Calu3 (cell line): ENCODE measurements at regions not wholly inside any gene's neighbourhood (a gene's known extent, or its start where the extent isn't known, plus 50 kb on each side); places are given as distances from the start of the nearest gene placed in this dataset.
A peak's percentile ranks its signal among the peaks of the same experiment; 100 is the strongest.
"Not testable (repeated sequence)": the region's sequence is repeated elsewhere in the genome, so short reads cannot be mapped to it uniquely, and the experiment has no call there.

Experiments
- BruUV-seq: library from RNA; stranded (reverse); fragments of 400-500 nt; replicated peaks from 2 replicates; lab custom pipeline; 2021; lab: Mats Ljungman, UMichigan
- CTCF ChIA-PET: fragments of 300-600 bp; sonication (Branson Sonifier 250); formaldehyde crosslinking; loops from one replicate; lab custom pipeline; 2022; ENCODE audit warnings: antibody characterized with exemption; lab: Charles Lee
- DNase-seq: peaks from one replicate; pipeline ENCODE4 v3.0.0; 2022
- H3K27ac Mint-ChIP-seq: one replicate; pipeline ENCODE4 v1.8.0; 2022; ENCODE audit warnings: mixed read lengths; ENCODE audit not compliant: unreplicated experiment
- H3K27me3 Mint-ChIP-seq: one replicate; pipeline ENCODE4 v1.8.0; 2022; ENCODE audit warnings: mixed read lengths; ENCODE audit not compliant: unreplicated experiment
- H3K36me3 Mint-ChIP-seq: one replicate; pipeline ENCODE4 v1.8.0; 2022; ENCODE audit warnings: mild to moderate bottlenecking, moderate library complexity, mixed read lengths; ENCODE audit not compliant: insufficient read depth, unreplicated experiment
- H3K4me1 Mint-ChIP-seq: one replicate; pipeline ENCODE4 v1.8.0; 2022; ENCODE audit warnings: mild to moderate bottlenecking, low read depth, mixed read lengths; ENCODE audit not compliant: unreplicated experiment
- H3K4me3 Mint-ChIP-seq: one replicate; pipeline ENCODE4 v1.8.0; 2022; ENCODE audit warnings: mild to moderate bottlenecking, low read depth, moderate library complexity, mixed read lengths; ENCODE audit not compliant: unreplicated experiment
- H3K9me3 Mint-ChIP-seq: one replicate; pipeline ENCODE4 v1.8.0; 2022; ENCODE audit warnings: low read depth, mixed read lengths; ENCODE audit not compliant: unreplicated experiment
- CTCF ChIP-seq: fragments of 200-600 bp; IDR thresholded peaks from one replicate; pipeline ENCODE4 v1.8.0; 2022; ENCODE audit warnings: antibody characterized with exemption; ENCODE audit not compliant: unreplicated experiment
- intact Hi-C: fragments of 100-400 bp; cut with micrococcal nuclease; formaldehyde crosslinking; loops from one replicate; pipeline ENCODE4 v1.10.0; 2022; ENCODE audit not compliant: unreplicated experiment

- no TSS peak for BruUV-seq
- H3K9me3 Mint-ChIP-seq = peaks cover 13% of the 10 kb centered on the region
Measured at GRCh38 chr4:18611026-18611425, 589.5 kb upstream of the LCORL start.

DNA sequence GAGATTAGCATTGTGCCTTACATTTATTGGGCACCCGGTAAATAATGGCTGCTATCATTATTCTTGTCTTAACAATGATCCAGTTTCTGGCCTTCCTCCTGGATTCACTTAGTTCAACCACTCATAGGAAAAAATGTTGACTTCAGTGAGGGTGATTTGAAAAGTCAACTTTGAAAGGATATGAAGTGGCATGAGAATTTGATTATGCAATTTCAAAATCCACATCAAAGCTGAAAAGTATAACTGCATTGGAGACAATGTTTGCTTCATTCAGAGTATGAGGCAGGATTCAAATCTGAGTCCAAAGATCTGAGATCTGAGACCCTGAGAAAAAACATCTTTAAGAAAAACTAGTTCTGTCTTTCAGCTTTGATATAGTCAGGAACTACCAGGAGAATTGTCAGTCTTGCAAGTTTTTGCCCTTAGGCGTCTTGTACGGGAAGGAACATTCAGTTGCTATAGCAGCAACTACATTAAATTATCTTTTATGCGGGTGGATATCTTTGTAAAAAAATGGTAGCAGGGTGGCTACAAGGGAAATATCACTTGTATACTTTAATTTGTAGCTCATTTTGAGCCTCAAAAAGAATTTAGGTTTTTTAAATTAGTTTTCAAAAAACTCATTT is 587.5 kb upstream of the LCORL start:
- H3K9me3 Mint-ChIP-seq = peaks cover 13% of the 10 kb centered on the region
- intact Hi-C loops = no loop called here
- no peak for DNase-seq

More at GRCh38 chr4:18611026-18611425, 589.5 kb upstream of the LCORL start:
- Mint-ChIP-seq H3K27ac (no peak overlapping the region), H3K27me3 (no peaks in the 10 kb centered on the region), H3K4me3 (no peak overlapping the region), H3K36me3 (no peaks in the 10 kb centered on the region), H3K4me1 (no peaks in the 10 kb centered on the region)
- no peak for DNase-seq
- intact Hi-C loops = no loop called here
- CTCF ChIA-PET = no interaction called here
- TF ChIP-seq CTCF = no peak

DNA sequence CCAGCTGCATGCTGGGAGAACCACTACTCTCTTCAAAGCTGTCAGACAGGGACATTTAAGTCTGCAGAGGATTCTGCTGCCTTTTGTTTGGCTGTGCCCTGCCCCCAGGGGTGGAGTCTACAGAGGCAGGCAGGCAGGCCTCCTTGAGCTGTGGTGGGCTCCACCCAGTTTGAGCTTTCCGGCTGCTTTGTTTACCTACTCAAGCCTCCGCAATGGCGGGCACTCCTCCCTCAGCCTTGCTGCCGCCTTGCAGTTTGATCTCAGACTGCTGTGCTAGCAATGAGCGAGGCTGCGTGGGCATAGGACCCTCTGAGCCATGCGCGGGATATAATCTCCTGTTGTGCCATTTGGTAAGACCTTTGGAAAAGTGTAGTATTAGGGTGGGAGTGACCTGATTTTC is 581.1 kb upstream of the LCORL start:
- H3K36me3 Mint-ChIP-seq, CTCF ChIA-PET, intact Hi-C loops, H3K4me3 Mint-ChIP-seq, BruUV-seq, H3K4me1 Mint-ChIP-seq, DNase-seq, H3K27ac Mint-ChIP-seq, H3K27me3 Mint-ChIP-seq: not testable (repeated sequence)
- peaks cover 11% of the 10 kb centered on the region for H3K9me3 Mint-ChIP-seq

More for the DNA sequence above, 587.5 kb upstream of the LCORL start:
- CTCF ChIA-PET = no interaction called here
- TF ChIP-seq CTCF = no peak
- Mint-ChIP-seq H3K36me3 (no peaks in the 10 kb centered on the region), H3K4me1 (no peaks in the 10 kb centered on the region), H3K27me3 (no peaks in the 10 kb centered on the region), H3K4me3 (no peak overlapping the region), H3K27ac (no peak overlapping the region)
- no TSS peak for BruUV-seq

DNA sequence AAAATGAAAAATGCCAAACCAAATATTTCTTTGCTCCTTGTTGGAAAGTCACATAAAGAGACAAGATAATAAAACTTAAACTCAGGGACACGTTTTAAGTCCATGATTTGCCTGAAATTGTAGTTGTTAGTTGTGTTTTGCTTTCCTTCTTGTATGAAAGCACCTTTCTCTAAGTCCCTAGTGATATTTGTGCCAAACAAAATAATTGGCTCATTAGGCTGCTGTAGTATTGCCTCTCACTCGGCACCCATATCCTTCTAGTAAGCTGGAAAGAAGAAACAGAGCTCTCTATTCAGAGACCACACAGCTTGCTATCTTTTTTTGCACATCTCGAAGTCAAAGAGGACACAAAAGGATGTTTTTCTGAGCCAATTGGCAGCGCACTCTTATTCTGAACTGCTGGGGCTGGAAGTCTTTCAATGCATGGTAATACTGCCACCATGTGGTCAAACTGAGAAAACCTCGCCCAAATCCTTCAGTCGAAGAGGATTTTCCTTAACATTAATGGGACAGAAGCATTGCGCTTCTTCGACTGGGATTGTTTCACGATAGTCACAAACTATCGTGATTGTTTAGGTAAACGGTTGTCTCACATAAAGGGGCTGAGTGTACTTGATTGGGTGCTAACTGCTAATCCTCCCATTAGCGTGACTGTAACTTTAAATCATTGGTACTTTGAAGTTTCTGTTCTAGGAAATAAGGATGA is 571.9 kb upstream of the LCORL start:
- Mint-ChIP-seq H3K36me3 (no peaks in the 10 kb centered on the region), H3K27ac (no peak overlapping the region), H3K9me3 (no peaks in the 10 kb centered on the region), H3K4me1 (no peaks in the 10 kb centered on the region), H3K4me3 (peak overlapping the region; percentile 55), H3K27me3 (peaks cover 9% of the 10 kb centered on the region)
- DNase-seq = peak; percentile 45
- no TSS peak for BruUV-seq
- intact Hi-C loops = loop anchor here (1.0 to 10.0 kb wide), 3 partner anchors 659 to 1049 kb away; no protein-coding TSS in a partner anchor
- peak; percentile 37 for TF ChIP-seq CTCF
- CTCF ChIA-PET = no interaction called here

- no peak for TF ChIP-seq CTCF
- no peak overlapping the region for H3K27ac Mint-ChIP-seq
- no peaks in the 10 kb centered on the region for H3K4me1 Mint-ChIP-seq
- no peak for DNase-seq
- intact Hi-C loops = no loop called here
- H3K36me3 Mint-ChIP-seq = no peaks in the 10 kb centered on the region
- H3K9me3 Mint-ChIP-seq = peaks cover 2% of the 10 kb centered on the region
- H3K27me3 Mint-ChIP-seq = no peaks in the 10 kb centered on the region
- BruUV-seq = no TSS peak
- H3K4me3 Mint-ChIP-seq = no peak overlapping the region
- CTCF ChIA-PET = no interaction called here
Measured at GRCh38 chr4:18582841-18583240, 561.3 kb upstream of the LCORL start.
